SU-DHL-6 (cell line): ENCODE measurements at regions not wholly inside any gene's neighbourhood (a gene's known extent, or its start where the extent isn't known, plus 50 kb on each side); places are given as distances from the start of the nearest gene placed in this dataset.
"Not testable (repeated sequence)": the region's sequence is repeated elsewhere in the genome, so short reads cannot be mapped to it uniquely, and the experiment has no call there.

Source experiments
- H2AFZ ChIP-seq: fragments of 200-600 bp; sonication (generic); 2 replicates; pipeline ENCODE4 v1.6.1; 2014; ENCODE audit warnings: low read depth, mild to moderate bottlenecking, moderate library complexity, mixed read lengths, antibody characterized with exemption, low read length; ENCODE audit not compliant: severe bottlenecking
- H3F3A ChIP-seq: fragments of 200-600 bp; shearing (Covaris generic); 2 replicates; pipeline ENCODE4 v1.6.0; 2016; ENCODE audit warnings: antibody characterized with exemption, mild to moderate bottlenecking; ENCODE audit not compliant: insufficient read depth
- H3K27ac ChIP-seq: fragments of 200-600 bp; sonication (generic); 2 replicates; pipeline ENCODE4 v1.5.1; 2016; ENCODE audit warnings: low read depth, mild to moderate bottlenecking, low read length, moderate library complexity, mixed read lengths
- H3K27me3 ChIP-seq: fragments of 200-600 bp; sonication (generic), shearing (Covaris generic); 2 replicates; pipeline ENCODE4 v1.6.0; 2014; ENCODE audit warnings: mild to moderate bottlenecking, low read length
- H3K36me3 ChIP-seq: fragments of 200-600 bp; sonication (generic); 2 replicates; pipeline ENCODE4 v1.6.1; 2014; ENCODE audit warnings: mild to moderate bottlenecking, low read length, mixed read lengths
- H3K4me2 ChIP-seq: fragments of 300-600, 200-600 bp; shearing (Covaris generic), sonication (generic); 2 replicates; pipeline ENCODE4 v1.6.0; 2014; ENCODE audit warnings: low read length, low read depth, mild to moderate bottlenecking; ENCODE audit not compliant: poor library complexity, severe bottlenecking
- H3K4me3 ChIP-seq: fragments of 200-600 bp; sonication (generic); 2 replicates; pipeline ENCODE4 v1.5.1; 2014; ENCODE audit warnings: antibody characterized with exemption, low read length, mild to moderate bottlenecking, mixed read lengths; ENCODE audit not compliant: insufficient read depth, poor library complexity, severe bottlenecking
- H3K79me2 ChIP-seq: fragments of 200-600 bp; sonication (generic); 2 replicates; pipeline ENCODE4 v1.6.1; 2014; ENCODE audit warnings: mild to moderate bottlenecking, low read length, moderate library complexity; ENCODE audit not compliant: insufficient read depth
- H3K9ac ChIP-seq: fragments of 200-600 bp; sonication (generic); 2 replicates; pipeline ENCODE4 v1.7.0; 2014; ENCODE audit warnings: mild to moderate bottlenecking, low read length
- H3K9me2 ChIP-seq: fragments of 200-600 bp; sonication (generic); replicated peaks from 2 replicates; pipeline ENCODE4 v1.6.1; 2014; ENCODE audit warnings: low read length; ENCODE audit not compliant: insufficient read depth
- H3K9me3 ChIP-seq: fragments of 200-600 bp; sonication (generic); 2 replicates; pipeline ENCODE4 v1.6.1; 2014; ENCODE audit warnings: low read length, mixed read lengths; ENCODE audit not compliant: insufficient read depth
- H4K20me1 ChIP-seq: fragments of 200-600 bp; sonication (generic); 2 replicates; pipeline ENCODE4 v1.6.1; 2014; ENCODE audit warnings: low read depth, mild to moderate bottlenecking, antibody characterized with exemption, low read length, moderate library complexity, mixed read lengths
- CTCF ChIP-seq: fragments of 200-600 bp; sonication (generic); IDR thresholded peaks from one replicate; pipeline ENCODE4 v1.5.1; 2017; ENCODE audit warnings: antibody characterized with exemption, mild to moderate bottlenecking, low read length, moderate library complexity; ENCODE audit not compliant: insufficient read depth, poor library complexity, severe bottlenecking
- EZH2phosphoT487 ChIP-seq: fragments of 200-600 bp; sonication (generic), shearing (Covaris generic); conservative IDR thresholded peaks from 2 replicates; pipeline ENCODE4 v1.6.1; 2018; ENCODE audit warnings: mild to moderate bottlenecking, antibody characterized with exemption, low read length, moderate library complexity, mixed read lengths

GRCh38 chr1:233722212-233722979 is 108.5 kb downstream of the KCNK1 start:
- TF ChIP-seq EZH2phosphoT487 (no peak), CTCF (no peak)
- Histone ChIP-seq H3K4me3 (no peak overlapping the region), H3K79me2 (no peaks in the 10 kb centered on the region), H3K27me3 (no peaks in the 10 kb centered on the region), H3K27ac (no peak overlapping the region), H2AFZ (no peak overlapping the region), H3F3A (no peaks in the 10 kb centered on the region), H3K36me3 (no peaks in the 10 kb centered on the region), H4K20me1 (no peaks in the 10 kb centered on the region), H3K9ac (no peak overlapping the region), H3K9me2 (no peaks in the 10 kb centered on the region), H3K9me3 (no peaks in the 10 kb centered on the region), H3K4me2 (no peak overlapping the region)

- no peak for TF ChIP-seq EZH2phosphoT487
- no peak for TF ChIP-seq CTCF
- Histone ChIP-seq H3K27ac (no peak overlapping the region), H3K4me2 (no peak overlapping the region), H2AFZ (no peak overlapping the region), H3K9me3 (no peaks in the 10 kb centered on the region), H3K9me2 (no peaks in the 10 kb centered on the region), H3K27me3 (no peaks in the 10 kb centered on the region), H3K79me2 (no peaks in the 10 kb centered on the region), H3K9ac (no peak overlapping the region), H3K4me3 (no peak overlapping the region), H3F3A (no peaks in the 10 kb centered on the region), H3K36me3 (no peaks in the 10 kb centered on the region), H4K20me1 (no peaks in the 10 kb centered on the region)
These were observed 109.5 kb downstream of the KCNK1 start for GRCh38 chr1:233723387-233723786.

GRCh38 chr1:233724131-233724631 is 110.3 kb downstream of the KCNK1 start:
- not testable (repeated sequence) for H3K4me3 ChIP-seq, H3K9ac ChIP-seq, H3K79me2 ChIP-seq, H2AFZ ChIP-seq, H4K20me1 ChIP-seq, H3K27me3 ChIP-seq, H3K36me3 ChIP-seq, H3K27ac ChIP-seq, H3K4me2 ChIP-seq, H3K9me2 ChIP-seq, H3K9me3 ChIP-seq, H3F3A ChIP-seq

- H3K9ac ChIP-seq, result no peak overlapping the region
- no peaks in the 10 kb centered on the region for H3K79me2 ChIP-seq
- H2AFZ ChIP-seq, result no peak overlapping the region
- H3K27me3 ChIP-seq, result no peaks in the 10 kb centered on the region
- H3K4me3 ChIP-seq, result no peak overlapping the region
- H3K9me2 ChIP-seq, result no peaks in the 10 kb centered on the region
- H3K27ac ChIP-seq, result no peak overlapping the region
- H3K36me3 ChIP-seq, result no peaks in the 10 kb centered on the region
- H3K4me2 ChIP-seq, result no peak overlapping the region
- no peaks in the 10 kb centered on the region for H3K9me3 ChIP-seq
- no peaks in the 10 kb centered on the region for H4K20me1 ChIP-seq
- H3F3A ChIP-seq, result no peaks in the 10 kb centered on the region
- no peak for TF ChIP-seq EZH2phosphoT487
- TF ChIP-seq CTCF, result no peak
These were observed 111.5 kb downstream of the KCNK1 start for GRCh38 chr1:233725423-233725822.
